ENCODE measurements at regions not wholly inside any gene's neighbourhood (a gene's known extent, or its start where the extent isn't known, plus 50 kb on each side); places are given as distances from the start of the nearest gene placed in this dataset.

- Histone ChIP-seq H3K27me3 (no peaks in the 10 kb centered on the region), H3K9me3 (no peaks in the 10 kb centered on the region), H3K4me3 (no peak overlapping the region), H3K27ac (no peak overlapping the region), H3K4me1 (no peaks in the 10 kb centered on the region), H3K36me3 (no peaks in the 10 kb centered on the region)
- DNase-seq = no peak
- no peak for TF ChIP-seq CTCF (IDR thresholded peaks at IDR 0.05)
- 85 to 91% methylated on average over 3 of the region's 3 CpGs for WGBS, 2 donors
- intact Hi-C loops (cut with DNase I) = no loop called here
Observed at GRCh38 chr4:126735294-126736132, 897.2 kb upstream of the INTU start.

GRCh38 chr4:126736133-126736518 is 896.6 kb upstream of the INTU start:
- Histone ChIP-seq H3K27me3 (no peaks in the 10 kb centered on the region), H3K4me3 (no peak overlapping the region), H3K27ac (no peak overlapping the region), H3K4me1 (no peaks in the 10 kb centered on the region), H3K36me3 (no peaks in the 10 kb centered on the region), H3K9me3 (no peaks in the 10 kb centered on the region)
- WGBS, 2 donors = 88 to 90% methylated on average over 3 of the region's 3 CpGs
- intact Hi-C loops (cut with DNase I) = no loop called here
- no peak for DNase-seq
- TF ChIP-seq CTCF (IDR thresholded peaks at IDR 0.05) = no peak
- no peak for TF ChIP-seq POLR2AphosphoS5 (IDR thresholded peaks at IDR 0.05)
- no peak for TF ChIP-seq POLR2A (IDR thresholded peaks at IDR 0.05)
- TF ChIP-seq EP300 (IDR thresholded peaks at IDR 0.05) = no peak

- Histone ChIP-seq H3K4me1 (no peaks in the 10 kb centered on the region), H3K27ac (no peak overlapping the region), H3K27me3 (no peaks in the 10 kb centered on the region), H3K4me3 (no peak overlapping the region), H3K36me3 (no peaks in the 10 kb centered on the region), H3K9me3 (no peaks in the 10 kb centered on the region)
- intact Hi-C loops (cut with DNase I) = no loop called here
- no peak for DNase-seq
- WGBS, 2 donors = 45 to 53% methylated on average over 4 of the region's 4 CpGs
- TF ChIP-seq POLR2A (IDR thresholded peaks at IDR 0.05) = no peak
- no peak for TF ChIP-seq CTCF (IDR thresholded peaks at IDR 0.05)
- no peak for TF ChIP-seq POLR2AphosphoS5 (IDR thresholded peaks at IDR 0.05)
- no peak for TF ChIP-seq EP300 (IDR thresholded peaks at IDR 0.05)
Observed at GRCh38 chr4:126737899-126738526, 894.7 kb upstream of the INTU start.

GRCh38 chr4:126738527-126738923 is 894.2 kb upstream of the INTU start:
- Histone ChIP-seq H3K27me3 (no peaks in the 10 kb centered on the region), H3K27ac (no peak overlapping the region), H3K4me1 (no peaks in the 10 kb centered on the region), H3K9me3 (no peaks in the 10 kb centered on the region), H3K4me3 (no peak overlapping the region), H3K36me3 (no peaks in the 10 kb centered on the region)
- no peak for TF ChIP-seq POLR2AphosphoS5 (IDR thresholded peaks at IDR 0.05)
- no peak for TF ChIP-seq CTCF (IDR thresholded peaks at IDR 0.05)
- TF ChIP-seq EP300 (IDR thresholded peaks at IDR 0.05) = no peak
- TF ChIP-seq POLR2A (IDR thresholded peaks at IDR 0.05) = no peak
- no peak for DNase-seq
- 63 to 81% methylated on average over 4 of the region's 4 CpGs for WGBS, 2 donors
- intact Hi-C loops (cut with DNase I) = no loop called here
